Fibroblast of lung (primary cell): ENCODE measurements at regions not wholly inside any gene's neighbourhood (a gene's known extent, or its start where the extent isn't known, plus 50 kb on each side); places are given as distances from the start of the nearest gene placed in this dataset.

ENCODE experiments used
- EZH2 ChIP-seq: IDR thresholded peaks from 2 replicates; pipeline ENCODE4 v1.5.1; 2012; ENCODE audit warnings: low read length, control low read depth, mild to moderate bottlenecking; ENCODE audit errors: missing control alignments
- TF ChIP-seq, protein P1 (sequence below), 2 donors: IDR thresholded peaks in 1 of 2; conservative IDR thresholded peaks in 1 of 2; 1 replicate in 1 of 2; 2 replicates in 1 of 2; pipeline ENCODE4 v1.5.1; 2011 to 2012; ENCODE audit warnings: low read length in 2 of 2, control low read depth in 1 of 2, inconsistent platforms in 1 of 2, low read depth in 1 of 2, mild to moderate bottlenecking in 1 of 2

DNA sequence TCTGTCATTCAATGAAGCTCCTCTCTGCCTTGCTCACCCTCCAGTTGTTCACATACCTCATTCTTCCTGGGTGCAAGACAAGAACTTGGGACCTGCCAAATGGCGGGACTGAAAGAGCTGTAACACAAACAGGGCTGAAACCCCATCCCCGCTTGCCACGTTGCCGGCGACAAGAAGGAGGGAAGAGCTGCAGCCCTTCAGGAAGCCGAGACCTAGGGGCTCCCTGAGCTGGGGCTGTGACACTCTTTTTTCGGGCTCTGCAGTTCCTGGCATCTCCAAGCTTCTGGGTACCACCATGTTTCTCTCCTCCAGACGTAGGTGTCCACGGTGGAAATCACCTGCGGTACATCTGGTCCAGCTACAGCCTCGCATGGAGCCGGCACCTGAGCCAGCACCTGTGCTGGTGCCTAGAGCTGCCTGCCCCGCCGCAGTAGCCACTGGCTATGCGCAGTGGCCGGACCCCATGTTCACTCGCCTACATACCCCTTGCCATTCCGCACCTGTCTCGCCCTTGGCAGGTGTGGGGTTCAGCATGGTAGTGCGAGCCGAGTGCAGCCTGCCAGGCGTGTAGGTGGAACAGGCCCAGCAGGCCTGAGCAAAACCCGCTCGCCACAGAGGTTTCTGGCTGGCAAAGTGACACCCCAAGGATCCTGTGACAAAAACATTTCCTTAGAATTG lies 367.0 kb upstream of the NEGR1 start:
- TF ChIP-seq, protein P1, sequence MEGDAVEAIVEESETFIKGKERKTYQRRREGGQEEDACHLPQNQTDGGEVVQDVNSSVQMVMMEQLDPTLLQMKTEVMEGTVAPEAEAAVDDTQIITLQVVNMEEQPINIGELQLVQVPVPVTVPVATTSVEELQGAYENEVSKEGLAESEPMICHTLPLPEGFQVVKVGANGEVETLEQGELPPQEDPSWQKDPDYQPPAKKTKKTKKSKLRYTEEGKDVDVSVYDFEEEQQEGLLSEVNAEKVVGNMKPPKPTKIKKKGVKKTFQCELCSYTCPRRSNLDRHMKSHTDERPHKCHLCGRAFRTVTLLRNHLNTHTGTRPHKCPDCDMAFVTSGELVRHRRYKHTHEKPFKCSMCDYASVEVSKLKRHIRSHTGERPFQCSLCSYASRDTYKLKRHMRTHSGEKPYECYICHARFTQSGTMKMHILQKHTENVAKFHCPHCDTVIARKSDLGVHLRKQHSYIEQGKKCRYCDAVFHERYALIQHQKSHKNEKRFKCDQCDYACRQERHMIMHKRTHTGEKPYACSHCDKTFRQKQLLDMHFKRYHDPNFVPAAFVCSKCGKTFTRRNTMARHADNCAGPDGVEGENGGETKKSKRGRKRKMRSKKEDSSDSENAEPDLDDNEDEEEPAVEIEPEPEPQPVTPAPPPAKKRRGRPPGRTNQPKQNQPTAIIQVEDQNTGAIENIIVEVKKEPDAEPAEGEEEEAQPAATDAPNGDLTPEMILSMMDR (conservative IDR thresholded peaks at IDR 0.05 in 1 of 2, IDR thresholded peaks at IDR 0.05 in 1 of 2; ENCODE audit: low read depth in 1 of 2, low read length in 2 of 2) = no peak
- no peak for TF ChIP-seq EZH2
